ENCODE measurements at regions not wholly inside any gene's neighbourhood (a gene's known extent, or its start where the extent isn't known, plus 50 kb on each side); places are given as distances from the start of the nearest gene placed in this dataset.

- DNase-seq: no peak
- Mint-ChIP-seq H3K36me3 (ENCODE audit: low read depth) (no peaks in the 10 kb centered on the region; the same call in 1 of the 2 replicates), H3K27ac (no peak overlapping the region), H3K27me3 (ENCODE audit: insufficient read depth) (no peaks in the 10 kb centered on the region; the same call in 1 of the 2 replicates), H3K9me3 (peaks cover 54% of the 10 kb centered on the region), H3K4me3 (no peak overlapping the region), H3K4me1 (ENCODE audit: low read depth) (no peaks in the 10 kb centered on the region)
- TF ChIP-seq CTCF (IDR thresholded peaks at IDR 0.05): no peak
These were observed 636.5 kb downstream of the IRX1 start for GRCh38 chr5:4232084-4232483.

- H3K27me3 Mint-ChIP-seq (ENCODE audit: insufficient read depth): no peaks in the 10 kb centered on the region; the same call in 1 of the 2 replicates
- TF ChIP-seq CTCF (IDR thresholded peaks at IDR 0.05): no peak
These were observed 638.0 kb downstream of the IRX1 start for GRCh38 chr5:4233671-4234070.

GRCh38 chr5:4243479-4244264, 648.0 kb downstream of the IRX1 start:
- Mint-ChIP-seq H3K4me1 (ENCODE audit: low read depth) (no peaks in the 10 kb centered on the region), H3K9me3 (peaks cover 48% of the 10 kb centered on the region), H3K27ac (no peak overlapping the region), H3K27me3 (ENCODE audit: insufficient read depth) (no peaks in the 10 kb centered on the region; the same call in 1 of the 2 replicates), H3K4me3 (no peak overlapping the region), H3K36me3 (ENCODE audit: low read depth) (peaks cover 5% of the 10 kb centered on the region; the same call in 1 of the 2 replicates)
- DNase-seq: no peak
- TF ChIP-seq CTCF (IDR thresholded peaks at IDR 0.05): no peak

More at GRCh38 chr5:4233671-4234070, 638.0 kb downstream of the IRX1 start:
- Mint-ChIP-seq H3K9me3 (peaks cover 49% of the 10 kb centered on the region), H3K27ac (no peak overlapping the region), H3K4me3 (no peak overlapping the region), H3K36me3 (ENCODE audit: low read depth) (no peaks in the 10 kb centered on the region; the same call in 1 of the 2 replicates), H3K4me1 (ENCODE audit: low read depth) (no peaks in the 10 kb centered on the region)
- DNase-seq: no peak

GRCh38 chr5:4244306-4244705, 648.7 kb downstream of the IRX1 start:
- no peaks in the 10 kb centered on the region for H3K4me1 Mint-ChIP-seq (ENCODE audit: low read depth)
- peaks cover 5% of the 10 kb centered on the region; the same call in 1 of the 2 replicates for H3K36me3 Mint-ChIP-seq (ENCODE audit: low read depth)
- peaks cover 50% of the 10 kb centered on the region for H3K9me3 Mint-ChIP-seq
- H3K4me3 Mint-ChIP-seq: no peak overlapping the region
- no peak for TF ChIP-seq CTCF (IDR thresholded peaks at IDR 0.05)
- H3K27ac Mint-ChIP-seq: no peak overlapping the region
- DNase-seq: no peak
- H3K27me3 Mint-ChIP-seq (ENCODE audit: insufficient read depth): no peaks in the 10 kb centered on the region; the same call in 1 of the 2 replicates

- Mint-ChIP-seq H3K4me3 (no peak overlapping the region), H3K27me3 (ENCODE audit: insufficient read depth) (no peaks in the 10 kb centered on the region; the same call in 1 of the 2 replicates), H3K4me1 (ENCODE audit: low read depth) (no peaks in the 10 kb centered on the region), H3K36me3 (ENCODE audit: low read depth) (peaks cover 5% of the 10 kb centered on the region; the same call in 1 of the 2 replicates), H3K9me3 (peaks cover 54% of the 10 kb centered on the region), H3K27ac (no peak overlapping the region)
- no peak for DNase-seq
- TF ChIP-seq CTCF (IDR thresholded peaks at IDR 0.05): no peak
These were observed 649.4 kb downstream of the IRX1 start for GRCh38 chr5:4245076-4245475.
